ENCODE measurements at regions not wholly inside any gene's neighbourhood (a gene's known extent, or its start where the extent isn't known, plus 50 kb on each side); places are given as distances from the start of the nearest gene placed in this dataset.
A peak's percentile ranks its signal among the peaks of the same experiment; 100 is the strongest.
"Not testable (repeated sequence)": the region's sequence is repeated elsewhere in the genome, so short reads cannot be mapped to it uniquely, and the experiment has no call there.

- DNase-seq = no peak
These were observed 230.8 kb downstream of the MEX3B start for GRCh38 chr15:81814882-81815455.

GRCh38 chr15:81813215-81813614, 232.6 kb downstream of the MEX3B start:
- DNase-seq = peak; percentile 24

GRCh38 chr15:81812456-81812855, 233.4 kb downstream of the MEX3B start:
- DNase-seq = no peak

- DNase-seq = no peak
These were observed 234.1 kb downstream of the MEX3B start for GRCh38 chr15:81811736-81812135.

GRCh38 chr15:81809543-81809942, 236.3 kb downstream of the MEX3B start:
- DNase-seq = peak; percentile 31

- no peak for DNase-seq
These were observed 238.0 kb downstream of the MEX3B start for GRCh38 chr15:81807806-81808205.

- no peak for DNase-seq
These were observed 238.6 kb downstream of the MEX3B start for GRCh38 chr15:81807186-81807585.

- no peak for DNase-seq
These were observed 249.9 kb downstream of the MEX3B start for GRCh38 chr15:81795899-81796298.

GRCh38 chr15:81792646-81793045, 253.2 kb downstream of the MEX3B start:
- no peak for DNase-seq

- DNase-seq = not testable (repeated sequence)
These were observed 254.5 kb downstream of the MEX3B start for GRCh38 chr15:81791322-81791721.

- DNase-seq = no peak
These were observed 256.4 kb downstream of the MEX3B start for GRCh38 chr15:81789403-81789802.

GRCh38 chr15:81786776-81787175, 259.0 kb downstream of the MEX3B start:
- no peak for DNase-seq

GRCh38 chr15:81785679-81786078, 260.1 kb downstream of the MEX3B start:
- DNase-seq = no peak

GRCh38 chr15:81785181-81785580, 260.6 kb downstream of the MEX3B start:
- no peak for DNase-seq

GRCh38 chr15:81784751-81785150, 261.1 kb downstream of the MEX3B start:
- no peak for DNase-seq

GRCh38 chr15:81783586-81783985, 262.2 kb downstream of the MEX3B start:
- DNase-seq = no peak

- DNase-seq = no peak
These were observed 262.7 kb downstream of the MEX3B start for GRCh38 chr15:81783076-81783475.

- DNase-seq = no peak
These were observed 264.4 kb downstream of the MEX3B start for GRCh38 chr15:81781395-81781794.

- DNase-seq = no peak
These were observed 264.9 kb downstream of the MEX3B start for GRCh38 chr15:81780966-81781365.

GRCh38 chr15:81779181-81779580, 266.6 kb downstream of the MEX3B start:
- DNase-seq = no peak

GRCh38 chr15:81777546-81777945, 268.3 kb downstream of the MEX3B start:
- no peak for DNase-seq

GRCh38 chr15:81776976-81777375, 268.8 kb downstream of the MEX3B start:
- no peak for DNase-seq

GRCh38 chr15:81775779-81776178, 270.0 kb downstream of the MEX3B start:
- DNase-seq = not testable (repeated sequence)

GRCh38 chr15:81774309-81774708, 271.5 kb downstream of the MEX3B start:
- no peak for DNase-seq

- DNase-seq = no peak
These were observed 277.0 kb downstream of the MEX3B start for GRCh38 chr15:81768773-81769172.
